Stimulated activated CD8-positive, alpha-beta memory T cell treated with anti-CD3 and anti-CD28 coated beads, Interleukin-4, amount 100 ng/mL, for 48 hours (primary cell): ENCODE measurements at regions not wholly inside any gene's neighbourhood (a gene's known extent, or its start where the extent isn't known, plus 50 kb on each side); places are given as distances from the start of the nearest gene placed in this dataset.

Source experiments
- DNase-seq: peaks from one replicate; pipeline ENCODE4 v3.0.0-alpha.2; 2020

GRCh38 chr5:10009802-10010201, 239.9 kb downstream of the ATPSCKMT start:
- DNase-seq, result no peak

- no peak for DNase-seq
Observed at GRCh38 chr5:9987101-9987500, 262.6 kb downstream of the ATPSCKMT start.

GRCh38 chr5:9977070-9977469, 272.6 kb downstream of the ATPSCKMT start:
- DNase-seq, result no peak

- DNase-seq, result no peak
Observed at GRCh38 chr5:9976621-9977020, 273.1 kb downstream of the ATPSCKMT start.

GRCh38 chr5:9972059-9972458, 277.6 kb downstream of the ATPSCKMT start:
- DNase-seq, result no peak

- no peak for DNase-seq
Observed at GRCh38 chr5:9971301-9971700, 278.4 kb downstream of the ATPSCKMT start.

- DNase-seq, result no peak
Observed at GRCh38 chr5:9958914-9959313, 290.8 kb downstream of the ATPSCKMT start.

GRCh38 chr5:9957214-9957613, 292.5 kb downstream of the ATPSCKMT start:
- no peak for DNase-seq

GRCh38 chr5:9956725-9957124, 293.0 kb downstream of the ATPSCKMT start:
- no peak for DNase-seq

GRCh38 chr5:9955586-9955985, 294.1 kb downstream of the ATPSCKMT start:
- no peak for DNase-seq

GRCh38 chr5:9954869-9955268, 294.8 kb downstream of the ATPSCKMT start:
- DNase-seq, result no peak

- no peak for DNase-seq
Observed at GRCh38 chr5:9953691-9954090, 296.0 kb downstream of the ATPSCKMT start.

GRCh38 chr5:9951865-9952516, 297.7 kb downstream of the ATPSCKMT start:
- DNase-seq, result no peak

- DNase-seq, result no peak
Observed at GRCh38 chr5:9947944-9948343, 301.7 kb downstream of the ATPSCKMT start.

GRCh38 chr5:9947225-9947714, 302.4 kb downstream of the ATPSCKMT start:
- DNase-seq, result no peak

- no peak for DNase-seq
Observed at GRCh38 chr5:9932770-9933169, 302.6 kb upstream of the TAS2R1 start.

- DNase-seq, result no peak
Observed at GRCh38 chr5:9930156-9930555, 300.0 kb upstream of the TAS2R1 start.

GRCh38 chr5:9928326-9928725, 298.2 kb upstream of the TAS2R1 start:
- DNase-seq, result no peak

GRCh38 chr5:9927521-9927997, 297.4 kb upstream of the TAS2R1 start:
- no peak for DNase-seq

- no peak for DNase-seq
Observed at GRCh38 chr5:9927106-9927505, 297.0 kb upstream of the TAS2R1 start.

- no peak for DNase-seq
Observed at GRCh38 chr5:9924614-9925013, 294.5 kb upstream of the TAS2R1 start.

GRCh38 chr5:9922719-9923118, 292.6 kb upstream of the TAS2R1 start:
- DNase-seq, result no peak

GRCh38 chr5:9920697-9921096, 290.5 kb upstream of the TAS2R1 start:
- no peak for DNase-seq

- no peak for DNase-seq
Observed at GRCh38 chr5:9919306-9920030, 289.3 kb upstream of the TAS2R1 start.
